Kidney capillary endothelial cell (primary cell): ENCODE measurements at regions not wholly inside any gene's neighbourhood (a gene's known extent, or its start where the extent isn't known, plus 50 kb on each side); places are given as distances from the start of the nearest gene placed in this dataset.
"Not testable (repeated sequence)": the region's sequence is repeated elsewhere in the genome, so short reads cannot be mapped to it uniquely, and the experiment has no call there.

Experiments
- DNase-seq: peaks from one replicate; pipeline ENCODE4 v3.0.0-alpha.2; 2018; ENCODE audit warnings: low spot score

DNA sequence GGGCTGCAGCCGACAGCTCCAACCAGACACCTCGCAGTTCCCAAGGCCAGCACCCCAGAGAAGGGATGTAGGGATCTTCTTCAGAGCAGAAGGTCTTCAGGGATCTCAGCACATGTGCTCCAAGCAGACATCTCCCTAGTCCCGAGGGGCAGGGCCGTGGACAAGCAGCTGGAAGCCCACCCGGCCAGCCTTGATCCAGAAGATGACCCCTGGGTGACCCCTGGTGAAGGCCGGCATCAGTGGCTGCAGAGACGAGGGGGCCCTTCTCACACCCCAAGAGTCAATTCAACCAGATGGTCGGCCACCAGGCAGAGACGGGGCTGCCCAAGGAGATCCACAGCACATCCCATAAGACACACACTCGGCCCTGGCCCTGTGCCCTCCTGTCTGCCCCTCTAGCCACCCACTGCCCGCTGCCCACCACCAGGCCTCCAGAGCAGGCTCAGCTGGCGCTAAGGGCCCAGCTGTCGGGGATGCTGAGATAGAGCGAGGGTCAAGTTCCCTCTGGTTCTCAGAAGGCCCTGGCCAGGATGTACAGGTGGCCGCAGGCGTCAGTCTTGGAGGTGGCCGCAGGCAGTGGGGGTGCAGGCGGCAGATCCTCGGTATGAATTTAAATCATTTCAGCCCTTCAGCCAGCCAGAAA is 168.3 kb downstream of the BRD1 start:
- DNase-seq: no peak

- no peak for DNase-seq
Measured at GRCh38 chr22:49658902-49659280, 168.8 kb downstream of the BRD1 start.

- DNase-seq: no peak
Measured at GRCh38 chr22:49657974-49658590, 169.6 kb downstream of the BRD1 start.

GRCh38 chr22:49657275-49657973 is 170.2 kb downstream of the BRD1 start:
- peak; percentile 97 for DNase-seq

DNA sequence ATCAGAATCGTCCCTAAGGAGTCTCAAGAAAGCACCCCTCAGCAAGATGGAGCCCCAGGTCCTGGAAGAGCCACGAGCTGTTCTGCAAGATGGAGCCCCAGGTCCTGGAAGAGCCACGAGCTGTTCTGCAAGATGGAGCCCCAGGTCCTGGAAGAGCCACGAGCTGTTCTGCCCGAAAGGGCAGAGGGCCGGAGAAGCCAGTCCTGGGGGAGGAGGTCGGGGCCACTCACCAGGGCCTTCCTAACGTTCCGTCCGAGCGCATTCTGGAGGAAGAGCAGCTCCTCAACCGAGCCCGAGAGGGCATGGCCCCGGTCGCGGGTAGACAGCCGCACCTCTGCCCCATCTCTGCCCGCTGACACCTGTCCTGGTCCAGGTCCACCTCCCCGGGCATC is 170.8 kb downstream of the BRD1 start:
- DNase-seq: not testable (repeated sequence)

GRCh38 chr22:49656291-49656851 is 171.3 kb downstream of the BRD1 start:
- no peak for DNase-seq

DNA sequence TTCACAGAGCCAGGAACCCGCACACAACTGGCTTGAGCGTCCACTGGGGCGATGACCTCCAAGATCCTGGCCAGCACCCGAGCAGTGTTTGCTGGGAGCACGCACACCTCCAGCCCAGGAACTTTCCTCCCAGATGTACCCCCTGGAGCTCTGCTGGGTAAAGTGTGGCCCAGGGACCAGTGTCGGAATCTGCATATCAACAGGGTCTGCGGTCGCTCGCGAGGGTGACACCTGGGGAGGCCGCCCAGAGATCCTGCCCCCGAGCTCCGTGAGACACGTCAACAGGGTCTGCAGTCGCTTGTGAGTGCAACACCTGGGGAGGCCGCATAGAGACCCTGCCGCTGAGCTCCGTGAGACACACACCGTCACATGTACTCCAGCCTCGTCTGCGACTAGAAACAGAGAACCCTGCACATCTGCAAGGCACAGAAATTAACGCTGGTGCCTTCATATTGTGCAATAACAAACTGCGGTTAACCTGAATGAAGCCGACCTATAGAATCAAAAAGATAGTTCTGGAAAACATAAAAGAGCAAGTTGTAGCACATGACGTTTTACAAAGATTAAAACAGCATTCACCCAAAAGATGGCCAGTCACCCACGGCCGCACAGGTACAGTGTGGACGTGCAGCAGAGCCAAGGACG is 172.4 kb downstream of the BRD1 start:
- no peak for DNase-seq

- peak; percentile 33 for DNase-seq
Measured at GRCh38 chr22:49650336-49651241, 177.1 kb downstream of the BRD1 start.

DNA sequence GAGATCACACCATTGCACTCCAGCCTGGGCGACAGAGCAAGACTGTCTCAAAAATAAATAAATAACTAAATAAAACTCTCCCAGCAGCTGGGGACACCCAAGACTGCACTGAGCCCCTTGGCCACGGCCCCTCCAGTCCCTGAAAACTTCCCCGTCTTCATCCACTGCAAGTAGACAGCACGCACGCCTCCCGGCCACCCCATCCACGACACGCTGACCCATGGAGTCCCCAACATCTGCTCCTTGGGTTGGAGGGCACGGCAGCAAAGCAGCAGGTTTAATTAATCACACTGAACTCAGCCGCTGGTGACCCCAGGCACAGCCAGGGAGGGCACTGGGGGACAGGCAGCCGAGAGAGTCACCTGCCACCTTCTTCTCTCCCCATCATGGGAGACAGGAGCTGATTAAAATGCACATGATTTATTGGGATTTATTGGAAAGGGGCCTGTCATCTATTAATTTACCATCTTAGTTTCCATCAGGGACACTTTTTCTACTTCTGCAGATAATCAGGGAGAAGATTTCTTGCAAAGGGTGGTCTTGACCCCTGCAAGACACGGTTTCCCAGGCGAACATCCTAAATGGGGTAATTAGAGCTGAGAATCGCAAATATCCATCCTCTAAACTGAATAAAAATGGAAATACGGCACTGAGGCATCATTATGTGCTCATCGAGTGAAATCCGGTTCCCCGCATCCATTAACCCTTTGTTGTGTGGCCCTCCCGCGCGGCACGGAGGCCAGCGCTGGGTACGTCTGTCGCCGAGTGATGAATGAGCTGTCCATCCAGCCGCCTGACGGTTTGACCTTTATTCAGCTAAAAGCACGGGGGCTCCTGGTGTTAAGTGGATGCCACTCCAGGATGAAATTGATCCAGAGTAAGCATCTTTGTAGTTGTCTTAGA is 178.3 kb downstream of the BRD1 start:
- no peak for DNase-seq

DNA sequence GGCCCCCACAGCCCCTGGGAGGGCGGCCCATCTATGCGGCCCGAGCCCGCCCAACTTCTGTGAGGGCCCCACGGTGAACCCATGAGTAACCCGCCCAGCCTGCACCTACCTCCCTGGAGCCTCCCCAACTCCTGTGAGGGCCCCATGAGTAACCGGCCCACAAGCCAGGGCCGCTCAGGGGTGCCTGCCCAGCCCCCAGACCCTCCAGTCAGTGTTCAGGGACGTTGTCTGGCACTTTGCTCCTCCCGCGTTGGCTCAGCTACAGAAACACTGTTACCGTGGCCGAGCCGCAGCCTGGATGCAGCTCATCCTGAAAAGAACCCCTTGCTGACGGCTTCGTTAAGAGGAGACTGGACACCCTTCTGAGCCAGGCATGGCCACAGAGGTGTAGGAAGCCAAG is 179.6 kb downstream of the BRD1 start:
- no peak for DNase-seq

GRCh38 chr22:49647627-49648026 is 180.0 kb downstream of the BRD1 start:
- DNase-seq: no peak

- no peak for DNase-seq
Measured at GRCh38 chr22:49646876-49647275, 180.8 kb downstream of the BRD1 start.

DNA sequence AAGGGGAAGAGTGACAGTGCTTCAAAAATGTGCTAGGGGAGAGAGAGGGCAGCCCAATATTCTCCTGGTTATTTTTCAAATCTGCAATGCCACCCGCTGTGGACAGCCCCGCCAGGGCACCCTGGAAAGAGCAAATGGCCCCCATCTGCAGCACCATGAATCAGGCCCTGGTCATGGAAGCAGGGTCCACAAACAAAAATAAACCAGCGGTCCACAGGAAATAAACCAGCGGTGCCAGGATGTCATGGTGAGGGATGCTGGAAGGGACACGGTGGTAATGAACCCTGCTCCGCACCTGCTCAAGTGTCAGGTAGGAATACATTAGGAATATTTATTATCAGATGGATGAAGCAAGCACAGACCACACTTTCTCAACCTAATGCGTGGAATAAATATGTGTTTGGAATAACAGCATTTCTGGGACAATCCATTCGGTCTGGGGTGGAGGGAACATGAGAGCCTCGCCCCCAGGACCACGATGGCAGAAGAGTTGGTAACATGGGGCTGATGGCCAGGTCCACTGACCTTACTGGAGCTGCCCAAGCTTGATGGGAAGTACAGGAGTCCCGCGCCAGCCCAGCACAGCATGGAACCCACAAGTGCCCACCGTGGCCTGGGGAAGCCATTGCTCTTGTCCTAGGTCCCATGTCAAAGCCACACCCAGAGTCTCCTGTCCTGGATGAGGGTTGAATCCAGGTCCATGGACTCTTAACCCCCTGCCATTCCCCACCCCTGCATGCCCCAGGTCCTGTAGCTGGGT is 181.7 kb downstream of the BRD1 start:
- DNase-seq: no peak

DNA sequence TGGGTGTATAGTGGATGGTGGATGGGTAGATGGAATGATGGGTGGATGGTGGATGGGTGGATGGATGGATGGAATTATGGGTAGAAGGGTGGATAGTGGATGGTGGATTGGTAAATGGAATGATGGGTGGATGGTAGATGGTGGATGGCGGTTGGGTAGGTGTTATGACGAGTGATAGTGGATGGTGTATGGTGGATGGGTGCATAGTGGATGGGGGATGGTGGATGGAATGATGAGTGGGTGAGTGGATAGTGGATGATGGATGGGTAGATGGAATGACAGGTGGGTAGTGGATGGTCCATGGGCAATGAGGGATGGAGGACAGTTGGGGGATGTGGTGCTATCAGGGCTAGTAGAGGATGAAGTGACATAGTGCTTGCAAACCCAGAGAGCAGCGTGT is 182.4 kb downstream of the BRD1 start:
- DNase-seq: no peak

- no peak for DNase-seq
Measured at GRCh38 chr22:49643998-49644397, 183.7 kb downstream of the BRD1 start.

DNA sequence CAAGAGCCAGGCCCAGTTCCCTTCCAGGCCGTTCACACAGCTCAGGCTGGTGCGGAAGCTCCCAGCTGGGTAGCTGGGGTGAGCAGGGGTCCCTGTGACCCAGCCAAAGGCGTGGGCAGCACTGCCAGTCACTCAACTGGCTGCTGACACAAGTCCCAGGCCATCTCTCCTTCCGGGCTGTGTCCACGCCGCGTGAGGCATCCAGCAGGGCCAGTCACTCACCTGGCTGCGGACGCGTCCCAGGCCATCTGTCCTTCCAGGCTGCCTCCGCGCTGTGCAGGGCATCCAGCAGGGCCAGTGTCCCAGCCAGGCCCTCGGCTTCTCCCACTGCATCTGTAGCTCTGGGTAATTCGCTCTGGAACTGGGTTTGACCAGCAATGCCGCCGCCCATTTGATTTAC is 184.2 kb downstream of the BRD1 start:
- DNase-seq: no peak

DNA sequence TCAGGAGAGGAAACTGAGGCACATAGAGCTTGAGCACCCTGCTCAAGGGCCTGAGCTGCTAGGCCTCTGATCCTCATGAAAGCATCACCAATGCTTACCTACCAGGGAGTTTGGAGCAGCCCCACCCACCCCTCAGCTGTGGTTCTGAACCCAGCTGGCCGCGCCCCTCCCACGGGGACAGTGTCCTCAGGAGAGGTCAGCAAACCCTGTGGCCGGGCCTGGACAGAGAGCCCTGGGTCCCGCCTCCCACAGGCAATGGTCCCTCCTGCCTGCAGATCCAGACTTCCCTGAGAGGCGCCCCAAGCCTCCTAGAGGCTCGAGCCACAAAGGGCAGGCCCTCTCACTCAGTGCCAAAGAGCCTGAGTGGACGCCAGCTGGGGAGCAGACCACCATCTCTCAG is 184.9 kb downstream of the BRD1 start:
- no peak for DNase-seq

DNA sequence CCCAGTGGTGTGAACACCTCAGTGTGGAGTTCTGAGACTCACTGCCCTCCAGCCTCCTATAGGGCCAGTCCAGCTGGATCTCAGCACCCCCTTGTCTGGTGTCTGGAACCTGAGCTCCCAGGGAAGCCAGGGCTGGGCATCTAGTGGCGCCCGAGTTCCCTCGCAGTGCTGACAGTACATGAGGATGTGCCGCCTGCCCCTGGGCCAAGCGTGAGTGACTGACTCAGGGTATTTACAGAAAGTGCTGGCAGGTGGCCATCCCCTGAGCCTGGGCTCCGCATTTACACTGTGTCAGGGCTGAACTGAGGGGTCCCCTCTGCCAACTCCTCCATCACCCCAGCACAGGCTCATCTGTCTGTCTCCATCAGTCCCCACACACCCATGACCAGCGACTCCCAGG is 185.3 kb downstream of the BRD1 start:
- no peak for DNase-seq

DNA sequence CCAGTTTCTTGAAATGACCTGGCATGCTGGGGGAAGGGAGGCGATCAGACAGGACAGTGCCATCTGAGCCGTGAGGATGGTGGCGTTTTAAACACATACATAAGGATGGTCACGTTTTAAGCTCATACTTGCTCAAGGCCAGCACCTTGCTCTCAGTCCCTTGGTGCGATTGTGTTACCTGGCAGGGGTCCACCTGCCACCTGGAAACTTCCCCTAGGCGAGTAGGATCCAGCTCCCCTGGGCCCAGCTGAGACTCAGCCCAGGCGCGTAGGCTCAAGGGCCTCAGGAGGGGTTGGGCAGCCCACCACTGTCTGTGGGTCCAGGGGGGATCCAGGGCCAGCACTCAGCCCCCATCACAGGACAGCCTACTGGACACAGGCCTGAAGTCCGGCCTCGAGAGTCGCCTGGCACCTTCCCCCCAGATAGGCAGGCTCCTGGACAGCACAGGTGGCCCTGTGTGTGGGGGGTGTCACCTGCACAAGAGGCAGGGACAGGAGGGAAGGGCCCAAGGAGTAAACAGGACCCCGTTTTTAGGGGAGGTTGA is 185.8 kb downstream of the BRD1 start:
- no peak for DNase-seq
